NCI-H82 treated with DMSO at 0.1 percent for 48 hours (cell line): ENCODE measurements at regions not wholly inside any gene's neighbourhood (a gene's known extent, or its start where the extent isn't known, plus 50 kb on each side); places are given as distances from the start of the nearest gene placed in this dataset.

Experiments
- DNase-seq: peaks from one replicate; lab custom pipeline; 2025; ENCODE audit not compliant: unreplicated experiment; lab: John Stamatoyannopoulos, UW

- DNase-seq: no peak
Observed at GRCh38 chr15:31241888-31242522, 84.6 kb upstream of the KLF13 start.

GRCh38 chr15:31243895-31244294, 82.7 kb upstream of the KLF13 start:
- no peak for DNase-seq

GRCh38 chr15:31245135-31245689, 81.4 kb upstream of the KLF13 start:
- DNase-seq: no peak

GRCh38 chr15:31245756-31246155, 80.9 kb upstream of the KLF13 start:
- no peak for DNase-seq

GRCh38 chr15:31247404-31247803, 79.2 kb upstream of the KLF13 start:
- DNase-seq: no peak

DNA sequence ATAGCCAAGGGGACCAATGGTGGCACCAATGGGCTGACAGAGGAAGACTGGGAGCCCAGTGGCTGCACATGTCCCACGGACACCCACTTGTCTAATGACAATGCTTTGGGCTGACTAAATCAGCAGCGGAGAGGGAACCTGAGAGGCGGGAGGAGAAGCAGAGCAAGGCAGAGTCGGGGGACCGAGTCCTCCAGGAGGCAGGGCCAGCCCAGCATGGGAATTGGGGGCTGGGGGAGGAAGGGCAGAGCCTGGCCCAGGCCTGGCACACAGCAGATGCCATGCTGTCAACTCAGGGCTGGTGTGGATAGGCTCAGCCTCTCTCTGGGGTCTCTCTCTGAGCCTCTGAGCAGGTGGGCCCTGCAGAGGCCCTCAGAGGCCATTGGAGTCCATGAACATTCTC, 78.4 kb upstream of the KLF13 start:
- DNase-seq: no peak

DNA sequence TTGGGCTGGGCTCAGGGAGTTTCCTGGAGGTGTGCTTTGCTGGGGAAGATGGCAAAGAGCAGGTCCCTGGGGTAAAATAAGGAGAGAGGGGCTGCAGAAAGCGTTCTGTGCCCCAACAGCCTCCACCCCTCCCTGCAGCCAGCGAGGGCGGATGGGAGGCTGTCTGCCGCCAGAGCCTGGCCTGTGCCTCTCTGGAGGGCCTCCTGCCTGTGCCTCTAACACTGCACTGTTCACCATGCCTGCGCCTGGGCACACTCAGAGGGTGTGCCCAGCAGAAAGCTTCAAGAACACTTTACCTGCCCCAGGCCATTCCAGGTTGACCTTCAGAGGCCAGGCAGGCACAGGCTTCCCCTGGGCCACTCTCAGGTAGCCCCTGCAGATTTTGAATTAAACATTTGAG, 77.7 kb upstream of the KLF13 start:
- no peak for DNase-seq

GRCh38 chr15:31250033-31250432, 76.6 kb upstream of the KLF13 start:
- DNase-seq: no peak

GRCh38 chr15:31251165-31251564, 75.5 kb upstream of the KLF13 start:
- DNase-seq: no peak

GRCh38 chr15:31252171-31252785, 74.4 kb upstream of the KLF13 start:
- peak; percentile 79 for DNase-seq

GRCh38 chr15:31254431-31255175, 72.0 kb upstream of the KLF13 start:
- DNase-seq: no peak

- DNase-seq: no peak
Observed at GRCh38 chr15:31255176-31255510, 71.5 kb upstream of the KLF13 start.

- no peak for DNase-seq
Observed at GRCh38 chr15:31255732-31256377, 70.8 kb upstream of the KLF13 start.

- DNase-seq: no peak
Observed at GRCh38 chr15:31256378-31257265, 70.0 kb upstream of the KLF13 start.

GRCh38 chr15:31257286-31257685, 69.3 kb upstream of the KLF13 start:
- DNase-seq: no peak

DNA sequence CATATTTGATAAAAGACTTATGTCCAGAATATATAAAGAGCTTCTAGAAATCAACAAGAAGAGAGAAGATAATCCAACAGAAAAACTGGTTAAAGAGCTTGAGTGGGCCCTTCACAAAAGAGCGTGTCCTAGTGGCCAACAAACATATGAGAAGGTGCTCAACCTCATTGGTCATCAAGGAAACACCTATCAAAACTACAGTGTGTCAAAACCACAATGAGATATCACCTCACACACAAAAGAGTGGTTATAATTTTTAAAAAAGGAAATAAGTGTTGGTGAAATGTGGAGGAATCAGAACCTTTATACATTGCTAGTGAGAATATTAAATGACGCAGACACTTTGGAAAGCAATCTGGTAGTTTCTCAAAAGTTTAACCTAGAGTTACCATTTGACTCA, 68.4 kb upstream of the KLF13 start:
- no peak for DNase-seq

GRCh38 chr15:31259562-31260252, 66.9 kb upstream of the KLF13 start:
- DNase-seq: no peak

DNA sequence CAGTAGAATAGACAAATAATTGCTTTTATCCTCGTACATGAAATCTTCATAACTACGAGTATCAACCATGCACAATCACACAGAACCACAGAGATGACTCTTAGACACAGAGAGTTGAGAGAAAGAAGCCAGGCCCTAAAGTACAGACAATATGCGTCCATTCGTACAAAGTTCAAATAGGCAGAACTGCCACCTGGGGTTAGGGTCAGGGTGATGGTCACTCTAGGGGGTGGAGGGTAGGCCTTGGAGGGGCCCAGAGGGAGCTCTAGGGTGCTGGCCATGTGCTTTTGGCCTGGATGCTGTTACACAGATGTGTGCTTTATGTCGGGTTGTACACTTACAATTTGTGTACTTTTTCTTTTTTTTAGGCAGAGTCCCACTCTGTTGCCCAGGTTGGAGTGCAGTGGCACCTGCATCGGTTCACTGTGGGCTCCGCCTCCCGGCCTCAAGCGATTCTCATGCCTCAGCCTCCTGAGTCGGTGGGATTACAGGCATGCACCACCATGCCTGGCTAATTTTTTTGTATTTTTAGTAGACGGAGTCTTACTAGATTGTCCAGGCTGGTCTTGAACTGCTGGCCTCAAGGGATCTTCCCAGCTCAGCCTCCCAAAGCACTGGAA, 65.9 kb upstream of the KLF13 start:
- no peak for DNase-seq

DNA sequence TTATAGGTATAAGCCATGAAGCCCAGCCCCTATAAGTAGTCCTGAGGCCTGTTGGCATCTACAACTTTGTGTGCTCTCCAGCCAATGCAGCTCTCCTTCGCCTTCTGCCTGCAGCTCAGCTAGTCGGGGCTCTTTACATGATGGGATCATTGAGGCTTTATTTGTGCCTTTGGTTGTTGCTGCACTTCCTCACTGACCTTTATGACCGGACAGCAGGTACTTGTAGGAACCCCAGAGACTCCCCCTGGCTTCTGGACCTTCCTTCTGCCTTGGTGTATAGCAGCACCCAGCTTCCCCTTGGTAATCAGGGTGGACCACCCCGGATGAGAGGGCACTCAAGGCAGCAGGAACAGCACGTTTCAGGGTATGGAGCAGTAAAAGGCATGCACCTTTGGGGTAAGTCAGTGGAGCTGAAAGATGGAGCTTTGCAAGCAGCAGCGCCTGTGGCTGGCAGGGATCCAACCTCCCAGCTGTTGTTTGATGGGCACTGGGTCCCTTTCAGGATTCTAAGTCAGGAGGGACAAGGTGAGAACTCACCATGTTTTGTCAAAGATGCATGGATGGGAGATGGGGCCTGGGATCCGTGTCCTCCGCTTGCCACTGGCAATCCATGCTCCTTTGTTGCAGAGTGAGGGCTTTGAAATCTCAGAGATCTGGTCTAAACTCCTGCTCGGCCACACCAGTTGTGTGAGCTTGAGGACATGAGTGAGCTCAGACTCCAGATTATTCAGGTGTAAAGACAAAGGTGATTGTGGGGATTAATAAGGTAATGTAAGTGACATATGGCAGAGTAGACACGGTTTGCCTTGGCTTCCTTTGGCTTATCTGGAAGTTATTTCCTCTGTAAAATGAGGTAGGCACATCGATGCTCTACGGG, 65.1 kb upstream of the KLF13 start:
- DNase-seq: no peak
